ENCODE measurements at regions not wholly inside any gene's neighbourhood (a gene's known extent, or its start where the extent isn't known, plus 50 kb on each side); places are given as distances from the start of the nearest gene placed in this dataset.

DNA sequence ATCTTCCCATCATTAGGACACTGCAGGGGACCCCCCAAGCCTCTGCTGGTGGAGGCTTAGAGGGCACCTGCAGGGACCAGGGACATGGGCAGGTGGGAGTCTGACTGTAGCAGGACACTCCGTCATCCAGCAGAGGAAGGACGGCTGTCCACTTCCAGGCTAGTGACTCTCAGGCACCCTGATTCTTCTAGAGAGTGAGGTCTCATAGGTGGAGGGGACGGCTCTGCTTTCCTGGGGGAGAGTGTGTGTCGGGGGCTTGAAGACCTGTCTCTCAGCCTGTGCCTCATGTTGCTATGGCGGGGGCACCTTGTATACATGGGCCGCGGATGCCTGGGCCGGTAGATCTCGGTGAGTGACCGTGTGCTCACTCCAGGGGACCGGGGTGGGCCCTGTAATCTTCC, 1116.6 kb downstream of the BRD1 start:
- Histone ChIP-seq H3K27ac (replicated peaks) (no peak overlapping the region), H3K4me3 (replicated peaks; ENCODE audit: insufficient read depth, low read length) (no peak overlapping the region), H3K27me3 (ENCODE audit: insufficient read depth, poor library complexity, severe bottlenecking) (no peaks in the 10 kb centered on the region)
- no peak for DNase-seq (ENCODE audit: low read depth in 1 of 2, low spot score in 1 of 2)
- TF ChIP-seq, protein P1, sequence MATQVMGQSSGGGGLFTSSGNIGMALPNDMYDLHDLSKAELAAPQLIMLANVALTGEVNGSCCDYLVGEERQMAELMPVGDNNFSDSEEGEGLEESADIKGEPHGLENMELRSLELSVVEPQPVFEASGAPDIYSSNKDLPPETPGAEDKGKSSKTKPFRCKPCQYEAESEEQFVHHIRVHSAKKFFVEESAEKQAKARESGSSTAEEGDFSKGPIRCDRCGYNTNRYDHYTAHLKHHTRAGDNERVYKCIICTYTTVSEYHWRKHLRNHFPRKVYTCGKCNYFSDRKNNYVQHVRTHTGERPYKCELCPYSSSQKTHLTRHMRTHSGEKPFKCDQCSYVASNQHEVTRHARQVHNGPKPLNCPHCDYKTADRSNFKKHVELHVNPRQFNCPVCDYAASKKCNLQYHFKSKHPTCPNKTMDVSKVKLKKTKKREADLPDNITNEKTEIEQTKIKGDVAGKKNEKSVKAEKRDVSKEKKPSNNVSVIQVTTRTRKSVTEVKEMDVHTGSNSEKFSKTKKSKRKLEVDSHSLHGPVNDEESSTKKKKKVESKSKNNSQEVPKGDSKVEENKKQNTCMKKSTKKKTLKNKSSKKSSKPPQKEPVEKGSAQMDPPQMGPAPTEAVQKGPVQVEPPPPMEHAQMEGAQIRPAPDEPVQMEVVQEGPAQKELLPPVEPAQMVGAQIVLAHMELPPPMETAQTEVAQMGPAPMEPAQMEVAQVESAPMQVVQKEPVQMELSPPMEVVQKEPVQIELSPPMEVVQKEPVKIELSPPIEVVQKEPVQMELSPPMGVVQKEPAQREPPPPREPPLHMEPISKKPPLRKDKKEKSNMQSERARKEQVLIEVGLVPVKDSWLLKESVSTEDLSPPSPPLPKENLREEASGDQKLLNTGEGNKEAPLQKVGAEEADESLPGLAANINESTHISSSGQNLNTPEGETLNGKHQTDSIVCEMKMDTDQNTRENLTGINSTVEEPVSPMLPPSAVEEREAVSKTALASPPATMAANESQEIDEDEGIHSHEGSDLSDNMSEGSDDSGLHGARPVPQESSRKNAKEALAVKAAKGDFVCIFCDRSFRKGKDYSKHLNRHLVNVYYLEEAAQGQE (IDR thresholded peaks at IDR 0.05; ENCODE audit: insufficient replicate concordance, low read depth): no peak
- TF ChIP-seq SPI1 (IDR thresholded peaks at IDR 0.05; ENCODE audit: borderline replicate concordance, low read depth): no peak
- TF ChIP-seq, protein P2, sequence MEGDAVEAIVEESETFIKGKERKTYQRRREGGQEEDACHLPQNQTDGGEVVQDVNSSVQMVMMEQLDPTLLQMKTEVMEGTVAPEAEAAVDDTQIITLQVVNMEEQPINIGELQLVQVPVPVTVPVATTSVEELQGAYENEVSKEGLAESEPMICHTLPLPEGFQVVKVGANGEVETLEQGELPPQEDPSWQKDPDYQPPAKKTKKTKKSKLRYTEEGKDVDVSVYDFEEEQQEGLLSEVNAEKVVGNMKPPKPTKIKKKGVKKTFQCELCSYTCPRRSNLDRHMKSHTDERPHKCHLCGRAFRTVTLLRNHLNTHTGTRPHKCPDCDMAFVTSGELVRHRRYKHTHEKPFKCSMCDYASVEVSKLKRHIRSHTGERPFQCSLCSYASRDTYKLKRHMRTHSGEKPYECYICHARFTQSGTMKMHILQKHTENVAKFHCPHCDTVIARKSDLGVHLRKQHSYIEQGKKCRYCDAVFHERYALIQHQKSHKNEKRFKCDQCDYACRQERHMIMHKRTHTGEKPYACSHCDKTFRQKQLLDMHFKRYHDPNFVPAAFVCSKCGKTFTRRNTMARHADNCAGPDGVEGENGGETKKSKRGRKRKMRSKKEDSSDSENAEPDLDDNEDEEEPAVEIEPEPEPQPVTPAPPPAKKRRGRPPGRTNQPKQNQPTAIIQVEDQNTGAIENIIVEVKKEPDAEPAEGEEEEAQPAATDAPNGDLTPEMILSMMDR (IDR thresholded peaks at IDR 0.05; ENCODE audit: insufficient read depth, low read length): no peak
- no peak for TF ChIP-seq GABPA (IDR thresholded peaks at IDR 0.05; ENCODE audit: low read depth)
- TF ChIP-seq POLR2AphosphoS5 (IDR thresholded peaks at IDR 0.05; ENCODE audit: low read depth): no peak

DNA sequence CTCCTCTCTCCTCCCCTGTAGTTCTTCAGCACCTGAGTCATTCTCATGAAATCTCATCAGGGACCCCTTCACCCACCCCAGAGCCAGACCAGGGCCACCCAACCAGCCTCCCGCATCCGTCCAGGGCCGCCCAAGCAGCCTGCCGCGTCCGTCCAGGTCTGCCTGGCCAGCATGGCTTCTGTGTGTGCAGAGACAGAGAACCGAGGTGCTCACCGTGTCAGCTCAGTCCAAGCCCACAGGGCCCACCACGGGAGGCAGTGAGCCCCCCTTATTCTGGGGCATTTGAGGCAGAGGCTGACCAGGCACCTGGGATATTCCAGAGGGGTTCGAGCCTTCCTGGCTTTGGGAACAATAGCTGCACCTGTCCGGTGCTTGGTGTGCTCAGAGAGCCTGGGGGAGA, 1117.3 kb downstream of the BRD1 start:
- no peak for DNase-seq (ENCODE audit: low read depth in 1 of 2, low spot score in 1 of 2)
- TF ChIP-seq, protein P2 (IDR thresholded peaks at IDR 0.05; ENCODE audit: insufficient read depth, low read length): no peak
- TF ChIP-seq GABPA (IDR thresholded peaks at IDR 0.05; ENCODE audit: low read depth): no peak
- TF ChIP-seq POLR2AphosphoS5 (IDR thresholded peaks at IDR 0.05; ENCODE audit: low read depth): no peak
- TF ChIP-seq SPI1 (IDR thresholded peaks at IDR 0.05; ENCODE audit: borderline replicate concordance, low read depth): no peak
- TF ChIP-seq, protein P1 (IDR thresholded peaks at IDR 0.05; ENCODE audit: insufficient replicate concordance, low read depth): no peak
- Histone ChIP-seq H3K27ac (replicated peaks) (no peak overlapping the region), H3K4me3 (replicated peaks; ENCODE audit: insufficient read depth, low read length) (no peak overlapping the region), H3K27me3 (ENCODE audit: insufficient read depth, poor library complexity, severe bottlenecking) (no peaks in the 10 kb centered on the region)

DNA sequence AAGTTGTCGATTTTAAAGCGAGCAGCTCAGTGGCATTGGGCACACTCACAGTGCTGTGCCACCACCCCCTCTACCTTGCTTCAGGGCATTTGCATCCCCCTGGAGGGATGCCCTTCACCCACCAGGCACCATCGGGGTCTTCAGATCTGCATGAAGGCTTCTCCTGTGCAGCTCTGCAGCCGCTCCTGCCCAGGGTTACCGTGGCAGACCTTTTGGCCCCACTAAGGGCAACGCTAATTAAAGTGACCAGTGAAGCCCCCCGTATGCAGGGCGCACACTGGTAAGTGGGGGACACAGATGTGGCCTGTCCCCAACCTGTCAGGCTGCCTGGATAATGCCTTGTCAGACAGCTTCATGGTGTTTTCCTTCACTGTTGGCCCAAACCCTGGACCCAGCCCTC, 1117.7 kb downstream of the BRD1 start:
- DNase-seq (ENCODE audit: low read depth in 1 of 2, low spot score in 1 of 2): no peak
- Histone ChIP-seq H3K27ac (replicated peaks) (no peak overlapping the region), H3K27me3 (ENCODE audit: insufficient read depth, poor library complexity, severe bottlenecking) (no peaks in the 10 kb centered on the region), H3K4me3 (replicated peaks; ENCODE audit: insufficient read depth, low read length) (no peak overlapping the region)
- TF ChIP-seq, protein P2 (IDR thresholded peaks at IDR 0.05; ENCODE audit: insufficient read depth, low read length): no peak
- no peak for TF ChIP-seq POLR2AphosphoS5 (IDR thresholded peaks at IDR 0.05; ENCODE audit: low read depth)
- TF ChIP-seq GABPA (IDR thresholded peaks at IDR 0.05; ENCODE audit: low read depth): no peak
- TF ChIP-seq, protein P1 (IDR thresholded peaks at IDR 0.05; ENCODE audit: insufficient replicate concordance, low read depth): no peak
- TF ChIP-seq SPI1 (IDR thresholded peaks at IDR 0.05; ENCODE audit: borderline replicate concordance, low read depth): no peak

All from HL-60 (cell line).